ENCODE measurements at regions not wholly inside any gene's neighbourhood (a gene's known extent, or its start where the extent isn't known, plus 50 kb on each side); places are given as distances from the start of the nearest gene placed in this dataset.

DNA sequence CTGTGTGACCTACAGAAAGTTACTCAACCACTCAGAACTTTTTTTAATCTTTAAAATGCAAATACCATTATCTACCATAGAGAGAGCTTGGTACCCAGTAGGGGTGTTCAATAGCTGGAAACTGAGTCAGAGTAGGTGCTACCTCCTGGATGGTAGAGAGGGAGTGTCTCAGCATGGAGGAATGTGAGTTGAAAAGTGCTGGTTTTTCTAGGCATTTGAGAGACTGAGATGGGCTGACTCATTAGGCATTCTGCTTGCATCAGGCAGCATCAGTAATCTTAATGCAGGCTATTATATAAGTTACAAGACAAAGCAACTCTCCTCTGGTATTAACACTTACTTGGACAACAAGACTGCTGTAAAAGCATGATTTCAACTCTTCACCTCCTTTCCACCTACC is 70.9 kb upstream of the ARHGEF9 start:
- no peak overlapping the region for H3K4me3 ChIP-seq (ENCODE audit: control insufficient read depth, low read depth, low read length)
- TF ChIP-seq, protein P1, sequence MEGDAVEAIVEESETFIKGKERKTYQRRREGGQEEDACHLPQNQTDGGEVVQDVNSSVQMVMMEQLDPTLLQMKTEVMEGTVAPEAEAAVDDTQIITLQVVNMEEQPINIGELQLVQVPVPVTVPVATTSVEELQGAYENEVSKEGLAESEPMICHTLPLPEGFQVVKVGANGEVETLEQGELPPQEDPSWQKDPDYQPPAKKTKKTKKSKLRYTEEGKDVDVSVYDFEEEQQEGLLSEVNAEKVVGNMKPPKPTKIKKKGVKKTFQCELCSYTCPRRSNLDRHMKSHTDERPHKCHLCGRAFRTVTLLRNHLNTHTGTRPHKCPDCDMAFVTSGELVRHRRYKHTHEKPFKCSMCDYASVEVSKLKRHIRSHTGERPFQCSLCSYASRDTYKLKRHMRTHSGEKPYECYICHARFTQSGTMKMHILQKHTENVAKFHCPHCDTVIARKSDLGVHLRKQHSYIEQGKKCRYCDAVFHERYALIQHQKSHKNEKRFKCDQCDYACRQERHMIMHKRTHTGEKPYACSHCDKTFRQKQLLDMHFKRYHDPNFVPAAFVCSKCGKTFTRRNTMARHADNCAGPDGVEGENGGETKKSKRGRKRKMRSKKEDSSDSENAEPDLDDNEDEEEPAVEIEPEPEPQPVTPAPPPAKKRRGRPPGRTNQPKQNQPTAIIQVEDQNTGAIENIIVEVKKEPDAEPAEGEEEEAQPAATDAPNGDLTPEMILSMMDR (IDR thresholded peaks at IDR 0.05; ENCODE audit: control insufficient read depth, insufficient read depth, low read depth, low read length, missing control alignments), result no peak
- DNase-seq (ENCODE audit: low read depth), result peak; percentile 14

DNA sequence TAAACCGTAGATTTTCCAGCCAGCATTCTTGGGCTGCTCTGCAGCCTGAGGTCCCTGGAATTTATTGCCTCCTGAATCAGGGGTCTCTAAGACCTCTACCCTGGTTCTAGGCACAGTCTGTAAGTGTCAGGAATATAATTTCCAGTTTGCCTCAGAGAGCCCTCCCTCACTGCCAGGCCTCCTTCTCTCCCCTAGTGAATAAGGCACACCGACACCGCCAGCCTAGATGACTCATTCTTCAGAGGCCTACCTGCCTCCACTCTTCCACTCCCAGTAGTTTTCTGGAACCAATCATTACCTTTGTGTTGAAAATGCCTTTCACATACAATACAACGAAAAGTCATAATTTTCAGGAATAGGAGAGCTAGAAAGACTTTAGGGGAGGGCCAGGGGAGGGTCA is 50.3 kb upstream of the ARHGEF9 start:
- no peak for DNase-seq (ENCODE audit: low read depth)
- TF ChIP-seq, protein P1 (IDR thresholded peaks at IDR 0.05; ENCODE audit: control insufficient read depth, insufficient read depth, low read depth, low read length, missing control alignments), result no peak
- no peak overlapping the region for H3K4me3 ChIP-seq (ENCODE audit: control insufficient read depth, low read depth, low read length)
